PFSK-1 (cell line): ENCODE measurements at regions not wholly inside any gene's neighbourhood (a gene's known extent, or its start where the extent isn't known, plus 50 kb on each side); places are given as distances from the start of the nearest gene placed in this dataset.

Experiments used
- FOXP2 ChIP-seq: optimal IDR thresholded peaks from 2 replicates; pipeline ENCODE3; 2011; ENCODE audit warnings: borderline replicate concordance, control low read depth, inconsistent platforms; ENCODE audit not compliant: insufficient read depth; ENCODE audit errors: extremely low read length, extremely low read depth
- POLR2AphosphoS5 ChIP-seq: IDR thresholded peaks from 2 replicates; pipeline ENCODE4 v1.6.1; 2012; ENCODE audit warnings: low read depth, mild to moderate bottlenecking, control low read depth, low read length, moderate library complexity
- REST ChIP-seq, 2 experiments: IDR thresholded peaks; 2 replicates each; pipeline versions ENCODE4 v1.6.1 to v1.8.0; 2011 to 2012; ENCODE audit warnings: low read depth in 2 of 2, low read length in 2 of 2, control low read depth in 1 of 2, inconsistent platforms in 1 of 2, mild to moderate bottlenecking in 1 of 2, moderate library complexity in 1 of 2; ENCODE audit not compliant: insufficient read depth in 1 of 2
- SIN3A ChIP-seq: IDR thresholded peaks from 2 replicates; pipeline ENCODE4 v1.6.1; 2012; ENCODE audit warnings: mild to moderate bottlenecking, low read length, moderate library complexity, borderline replicate concordance; ENCODE audit not compliant: insufficient read depth
- TAF1 ChIP-seq: IDR thresholded peaks from 2 replicates; pipeline ENCODE4 v1.6.1; 2012; ENCODE audit warnings: low read length, control low read depth, borderline replicate concordance; ENCODE audit not compliant: insufficient read depth

GRCh38 chr4:117770269-117771102, 263.8 kb upstream of the NDST3 start:
- no peak for TF ChIP-seq POLR2AphosphoS5
- TF ChIP-seq REST (IDR thresholded peaks at IDR 0.05; ENCODE audit: insufficient read depth in 1 of 2, low read depth in 2 of 2, low read length in 2 of 2), result no peak
- no peak for TF ChIP-seq TAF1
- no peak for TF ChIP-seq SIN3A
- TF ChIP-seq FOXP2, result no peak

GRCh38 chr4:117771647-117772337, 262.5 kb upstream of the NDST3 start:
- no peak for TF ChIP-seq FOXP2
- no peak for TF ChIP-seq TAF1
- no peak for TF ChIP-seq SIN3A
- no peak for TF ChIP-seq REST (IDR thresholded peaks at IDR 0.05; ENCODE audit: insufficient read depth in 1 of 2, low read depth in 2 of 2, low read length in 2 of 2)
- no peak for TF ChIP-seq POLR2AphosphoS5

GRCh38 chr4:117773064-117773936, 261.0 kb upstream of the NDST3 start:
- TF ChIP-seq FOXP2 (no peak), SIN3A (no peak)

GRCh38 chr4:117777721-117778120, 256.6 kb upstream of the NDST3 start:
- no peak for TF ChIP-seq SIN3A
- no peak for TF ChIP-seq REST (IDR thresholded peaks at IDR 0.05; ENCODE audit: insufficient read depth in 1 of 2, low read depth in 2 of 2, low read length in 2 of 2)
- no peak for TF ChIP-seq TAF1
- no peak for TF ChIP-seq FOXP2
- no peak for TF ChIP-seq POLR2AphosphoS5

GRCh38 chr4:117783716-117784115, 250.6 kb upstream of the NDST3 start:
- TF ChIP-seq REST (IDR thresholded peaks at IDR 0.05; ENCODE audit: insufficient read depth in 1 of 2, low read depth in 2 of 2, low read length in 2 of 2) (no peak), SIN3A (no peak), FOXP2 (no peak), TAF1 (no peak), POLR2AphosphoS5 (no peak)
